H9 (cell line): ENCODE measurements at regions not wholly inside any gene's neighbourhood (a gene's known extent, or its start where the extent isn't known, plus 50 kb on each side); places are given as distances from the start of the nearest gene placed in this dataset.

ENCODE experiments used
- DNase-seq: peaks from one replicate; pipeline ENCODE4 v3.0.0-alpha.2; 2017
- H2AFZ ChIP-seq: one replicate; pipeline ENCODE4 v1.6.1; 2013; ENCODE audit warnings: mild to moderate bottlenecking, low read length, control low read depth, moderate library complexity
- H2AK5ac ChIP-seq: 2 replicates; pipeline ENCODE4 v1.6.1; 2013; ENCODE audit warnings: low read length, control low read depth, mixed read lengths; ENCODE audit not compliant: insufficient read length
- H2BK120ac ChIP-seq: one replicate; pipeline ENCODE4 v1.6.1; 2013; ENCODE audit warnings: low read depth, mild to moderate bottlenecking, low read length, control low read depth, inconsistent platforms; ENCODE audit not compliant: poor library complexity, severe bottlenecking
- H2BK12ac ChIP-seq: 2 replicates; pipeline ENCODE4 v1.6.1; 2013; ENCODE audit warnings: low read length, control low read depth, mixed read lengths, low read depth; ENCODE audit not compliant: insufficient read length
- H2BK15ac ChIP-seq: 2 replicates; pipeline ENCODE4 v1.6.1; 2013; ENCODE audit warnings: low read depth, low read length, control low read depth
- H2BK20ac ChIP-seq: one replicate; pipeline ENCODE4 v1.6.1; 2013; ENCODE audit warnings: low read depth, mild to moderate bottlenecking, low read length, control low read depth, inconsistent platforms; ENCODE audit not compliant: poor library complexity, severe bottlenecking
- H2BK5ac ChIP-seq: 2 replicates; pipeline ENCODE4 v1.6.1; 2013; ENCODE audit warnings: low read length, control low read depth, mixed read lengths; ENCODE audit not compliant: insufficient read length
- H3K14ac ChIP-seq: 2 replicates; pipeline ENCODE4 v1.6.1; 2013; ENCODE audit warnings: low read length, control low read depth; ENCODE audit not compliant: insufficient read depth
- H3K18ac ChIP-seq: 2 replicates; pipeline ENCODE4 v1.6.1; 2013; ENCODE audit warnings: low read depth, mild to moderate bottlenecking, mixed read lengths, low read length, control low read depth; ENCODE audit not compliant: insufficient read length
- H3K23ac ChIP-seq: 2 replicates; pipeline ENCODE4 v1.6.1; 2013; ENCODE audit warnings: low read length, control low read depth, mixed read lengths, low read depth; ENCODE audit not compliant: insufficient read length
- H3K23me2 ChIP-seq: 2 replicates; pipeline ENCODE4 v1.6.1; 2013; ENCODE audit warnings: low read depth, mild to moderate bottlenecking, mixed read lengths, low read length, control low read depth; ENCODE audit not compliant: insufficient read length, poor library complexity, severe bottlenecking
- H3K27ac ChIP-seq: 2 replicates; pipeline ENCODE4 v1.5.1; 2013; ENCODE audit warnings: low read length, control low read depth, mixed read lengths, low read depth; ENCODE audit not compliant: insufficient read length
- H3K27me3 ChIP-seq: 2 replicates; pipeline ENCODE4 v1.6.1; 2013; ENCODE audit warnings: low read length, control low read depth, inconsistent platforms; ENCODE audit not compliant: insufficient read depth
- H3K4ac ChIP-seq: 2 replicates; pipeline ENCODE4 v1.6.1; 2013; ENCODE audit warnings: low read depth, mild to moderate bottlenecking, control low read depth, inconsistent platforms, low read length, moderate library complexity
- H3K4me1 ChIP-seq: 2 replicates; pipeline ENCODE4 v1.6.1; 2013; ENCODE audit warnings: low read length, control low read depth, inconsistent platforms; ENCODE audit not compliant: insufficient read depth
- H3K4me2 ChIP-seq: 2 replicates; pipeline ENCODE4 v1.6.1; 2013; ENCODE audit warnings: low read length, control low read depth, mixed read lengths; ENCODE audit not compliant: insufficient read length, insufficient read depth
- H3K56ac ChIP-seq: 2 replicates; pipeline ENCODE4 v1.6.1; 2013; ENCODE audit warnings: low read depth, mild to moderate bottlenecking, mixed read lengths, low read length, control low read depth; ENCODE audit not compliant: insufficient read length
- H3K79me1 ChIP-seq: 2 replicates; pipeline ENCODE4 v1.6.1; 2013; ENCODE audit warnings: low read depth, mild to moderate bottlenecking, moderate library complexity, low read length, control low read depth, inconsistent platforms; ENCODE audit not compliant: insufficient read depth, poor library complexity, severe bottlenecking
- H3K79me2 ChIP-seq: 2 replicates; pipeline ENCODE4 v1.6.1; 2013; ENCODE audit warnings: low read length, control low read depth, inconsistent platforms; ENCODE audit not compliant: insufficient read depth
- H3K9ac ChIP-seq: 2 replicates; pipeline ENCODE4 v1.6.1; 2013; ENCODE audit warnings: low read length, control low read depth, mixed read lengths; ENCODE audit not compliant: insufficient read length; ENCODE audit errors: extremely low read depth
- H3K9me3 ChIP-seq: one replicate; pipeline ENCODE4 v1.6.1; 2013; ENCODE audit warnings: low read depth, low read length, inconsistent platforms; ENCODE audit not compliant: control insufficient read depth
- H3T11ph ChIP-seq: one replicate; pipeline ENCODE4 v1.6.1; 2013; ENCODE audit warnings: mild to moderate bottlenecking, low read length, control low read depth, inconsistent platforms
- H4K20me1 ChIP-seq: one replicate; pipeline ENCODE4 v1.6.1; 2013; ENCODE audit not compliant: control insufficient read depth, insufficient read length, insufficient read depth
- H4K5ac ChIP-seq: 2 replicates; pipeline ENCODE4 v1.6.1; 2013; ENCODE audit warnings: low read depth, mild to moderate bottlenecking, mixed read lengths, low read length, control low read depth; ENCODE audit not compliant: insufficient read length
- H4K8ac ChIP-seq: replicated peaks from 2 replicates; pipeline ENCODE4 v1.6.1; 2013; ENCODE audit warnings: low read length, control low read depth, mixed read lengths, low read depth; ENCODE audit not compliant: insufficient read length
- H4K91ac ChIP-seq: 2 replicates; pipeline ENCODE4 v1.6.1; 2013; ENCODE audit warnings: low read depth, mild to moderate bottlenecking, moderate library complexity, mixed read lengths, low read length, control low read depth; ENCODE audit not compliant: insufficient read length
- H3K27ac Mint-ChIP-seq, 3 experiments: 2 replicates in 2 of 3; 3 replicates in 1 of 3; pipeline ENCODE4 v1.8.0; 2020 to 2021; ENCODE audit warnings: mixed read lengths in 3 of 3, mild to moderate bottlenecking in 1 of 3, moderate library complexity in 1 of 3
- H3K27me3 Mint-ChIP-seq: 2 replicates; pipeline ENCODE4 v1.8.0; 2021; ENCODE audit warnings: low read depth, mild to moderate bottlenecking, moderate library complexity, mixed read lengths
- H3K36me3 Mint-ChIP-seq, 3 experiments: 2 replicates in 2 of 3; 3 replicates in 1 of 3; pipeline ENCODE4 v1.8.0; 2020 to 2021; ENCODE audit warnings: low read depth in 3 of 3, mixed read lengths in 3 of 3; ENCODE audit not compliant: insufficient read depth in 1 of 3
- H3K4me1 Mint-ChIP-seq, 2 experiments: 2 replicates each; pipeline ENCODE4 v1.8.0; 2020; ENCODE audit warnings: mixed read lengths in 2 of 2
- H3K4me3 Mint-ChIP-seq, 2 experiments: 2 replicates in 1 of 2; 3 replicates in 1 of 2; pipeline ENCODE4 v1.8.0; 2020 to 2021; ENCODE audit warnings: mild to moderate bottlenecking in 2 of 2, mixed read lengths in 2 of 2, moderate library complexity in 1 of 2
- H3K9me3 Mint-ChIP-seq, 2 experiments: 2 replicates in 1 of 2; 3 replicates in 1 of 2; pipeline ENCODE4 v1.8.0; 2020; ENCODE audit warnings: mild to moderate bottlenecking in 2 of 2, mixed read lengths in 2 of 2, moderate library complexity in 1 of 2
- CTCF ChIP-seq: fragments of 200-600 bp; sonication (generic); conservative IDR thresholded peaks from 3 replicates; pipeline ENCODE4 v1.8.0; 2021; ENCODE audit warnings: antibody characterized with exemption, mild to moderate bottlenecking
- WGBS: extraction: QIAGEN DNeasy Blood & Tissue Kit; methylation state at CpG from one replicate; pipeline ENCODE4 v1.1.7; 2013; ENCODE audit warnings: missing lambda C conversion rate, low lambda C conversion rate, mixed read lengths; ENCODE audit not compliant: insufficient read length; ENCODE audit errors: extremely low coverage; 5-methylcytosine and 5-hydroxymethylcytosine counted together

GRCh38 chr10:35922876-35923600 lies 280.9 kb upstream of the FZD8 start:
- Histone ChIP-seq H4K8ac (no peak overlapping the region), H4K20me1 (no peaks in the 10 kb centered on the region), H3K4ac (no peak overlapping the region), H3K4me2 (no peak overlapping the region), H2AK5ac (no peak overlapping the region), H3K27me3 (no peaks in the 10 kb centered on the region), H4K5ac (no peak overlapping the region), H2BK20ac (no peak overlapping the region), H3K27ac (no peak overlapping the region), H3K56ac (no peak overlapping the region), H3K23ac (no peak overlapping the region), H2BK120ac (no peak overlapping the region), H4K91ac (no peak overlapping the region), H2BK5ac (no peak overlapping the region), H3K4me1 (0 out of 2 replicates have a peak, but pooled peaks cover 2% of the 10 kb centered on the region), H3K9me3 (no peaks in the 10 kb centered on the region), H2BK12ac (no peak overlapping the region), H3K79me1 (no peaks in the 10 kb centered on the region), H3K18ac (no peak overlapping the region), H3K14ac (no peak overlapping the region), H3K79me2 (no peaks in the 10 kb centered on the region), H3T11ph (no peak overlapping the region), H3K23me2 (no peaks in the 10 kb centered on the region), H2BK15ac (no peak overlapping the region), H3K9ac (no peak overlapping the region), H2AFZ (no peak overlapping the region)
- WGBS: no CpG with 5 or more reads among the region's 4 CpGs
- no peak for TF ChIP-seq CTCF
- Mint-ChIP-seq H3K9me3 (no peaks in the 10 kb centered on the region), H3K27me3 (no peaks in the 10 kb centered on the region), H3K4me3 (no peak overlapping the region), H3K27ac (no peak overlapping the region), H3K36me3 (no peaks in the 10 kb centered on the region), H3K4me1 (peaks cover 30 to 34% of the 10 kb centered on the region in 2 experiments)
- DNase-seq: no peak
